H9 (cell line): ENCODE measurements at regions not wholly inside any gene's neighbourhood (a gene's known extent, or its start where the extent isn't known, plus 50 kb on each side); places are given as distances from the start of the nearest gene placed in this dataset.

Experiments used
- DNase-seq: peaks from one replicate; pipeline ENCODE4 v3.0.0-alpha.2; 2017
- H2AFZ ChIP-seq: one replicate; pipeline ENCODE4 v1.6.1; 2013; ENCODE audit warnings: mild to moderate bottlenecking, low read length, control low read depth, moderate library complexity
- H2AK5ac ChIP-seq: 2 replicates; pipeline ENCODE4 v1.6.1; 2013; ENCODE audit warnings: low read length, control low read depth, mixed read lengths; ENCODE audit not compliant: insufficient read length
- H2BK120ac ChIP-seq: one replicate; pipeline ENCODE4 v1.6.1; 2013; ENCODE audit warnings: low read depth, mild to moderate bottlenecking, low read length, control low read depth, inconsistent platforms; ENCODE audit not compliant: poor library complexity, severe bottlenecking
- H2BK12ac ChIP-seq: 2 replicates; pipeline ENCODE4 v1.6.1; 2013; ENCODE audit warnings: low read length, control low read depth, mixed read lengths, low read depth; ENCODE audit not compliant: insufficient read length
- H2BK15ac ChIP-seq: 2 replicates; pipeline ENCODE4 v1.6.1; 2013; ENCODE audit warnings: low read depth, low read length, control low read depth
- H2BK20ac ChIP-seq: one replicate; pipeline ENCODE4 v1.6.1; 2013; ENCODE audit warnings: low read depth, mild to moderate bottlenecking, low read length, control low read depth, inconsistent platforms; ENCODE audit not compliant: poor library complexity, severe bottlenecking
- H2BK5ac ChIP-seq: 2 replicates; pipeline ENCODE4 v1.6.1; 2013; ENCODE audit warnings: low read length, control low read depth, mixed read lengths; ENCODE audit not compliant: insufficient read length
- H3K14ac ChIP-seq: 2 replicates; pipeline ENCODE4 v1.6.1; 2013; ENCODE audit warnings: low read length, control low read depth; ENCODE audit not compliant: insufficient read depth
- H3K18ac ChIP-seq: 2 replicates; pipeline ENCODE4 v1.6.1; 2013; ENCODE audit warnings: low read depth, mild to moderate bottlenecking, mixed read lengths, low read length, control low read depth; ENCODE audit not compliant: insufficient read length
- H3K23ac ChIP-seq: 2 replicates; pipeline ENCODE4 v1.6.1; 2013; ENCODE audit warnings: low read length, control low read depth, mixed read lengths, low read depth; ENCODE audit not compliant: insufficient read length
- H3K23me2 ChIP-seq: 2 replicates; pipeline ENCODE4 v1.6.1; 2013; ENCODE audit warnings: low read depth, mild to moderate bottlenecking, mixed read lengths, low read length, control low read depth; ENCODE audit not compliant: insufficient read length, poor library complexity, severe bottlenecking
- H3K27ac ChIP-seq: 2 replicates; pipeline ENCODE4 v1.5.1; 2013; ENCODE audit warnings: low read length, control low read depth, mixed read lengths, low read depth; ENCODE audit not compliant: insufficient read length
- H3K27me3 ChIP-seq: 2 replicates; pipeline ENCODE4 v1.6.1; 2013; ENCODE audit warnings: low read length, control low read depth, inconsistent platforms; ENCODE audit not compliant: insufficient read depth
- H3K4ac ChIP-seq: 2 replicates; pipeline ENCODE4 v1.6.1; 2013; ENCODE audit warnings: low read depth, mild to moderate bottlenecking, control low read depth, inconsistent platforms, low read length, moderate library complexity
- H3K4me1 ChIP-seq: 2 replicates; pipeline ENCODE4 v1.6.1; 2013; ENCODE audit warnings: low read length, control low read depth, inconsistent platforms; ENCODE audit not compliant: insufficient read depth
- H3K4me2 ChIP-seq: 2 replicates; pipeline ENCODE4 v1.6.1; 2013; ENCODE audit warnings: low read length, control low read depth, mixed read lengths; ENCODE audit not compliant: insufficient read length, insufficient read depth
- H3K56ac ChIP-seq: 2 replicates; pipeline ENCODE4 v1.6.1; 2013; ENCODE audit warnings: low read depth, mild to moderate bottlenecking, mixed read lengths, low read length, control low read depth; ENCODE audit not compliant: insufficient read length
- H3K79me1 ChIP-seq: 2 replicates; pipeline ENCODE4 v1.6.1; 2013; ENCODE audit warnings: low read depth, mild to moderate bottlenecking, moderate library complexity, low read length, control low read depth, inconsistent platforms; ENCODE audit not compliant: insufficient read depth, poor library complexity, severe bottlenecking
- H3K79me2 ChIP-seq: 2 replicates; pipeline ENCODE4 v1.6.1; 2013; ENCODE audit warnings: low read length, control low read depth, inconsistent platforms; ENCODE audit not compliant: insufficient read depth
- H3K9ac ChIP-seq: 2 replicates; pipeline ENCODE4 v1.6.1; 2013; ENCODE audit warnings: low read length, control low read depth, mixed read lengths; ENCODE audit not compliant: insufficient read length; ENCODE audit errors: extremely low read depth
- H3K9me3 ChIP-seq: one replicate; pipeline ENCODE4 v1.6.1; 2013; ENCODE audit warnings: low read depth, low read length, inconsistent platforms; ENCODE audit not compliant: control insufficient read depth
- H3T11ph ChIP-seq: one replicate; pipeline ENCODE4 v1.6.1; 2013; ENCODE audit warnings: mild to moderate bottlenecking, low read length, control low read depth, inconsistent platforms
- H4K20me1 ChIP-seq: one replicate; pipeline ENCODE4 v1.6.1; 2013; ENCODE audit not compliant: control insufficient read depth, insufficient read length, insufficient read depth
- H4K5ac ChIP-seq: 2 replicates; pipeline ENCODE4 v1.6.1; 2013; ENCODE audit warnings: low read depth, mild to moderate bottlenecking, mixed read lengths, low read length, control low read depth; ENCODE audit not compliant: insufficient read length
- H4K8ac ChIP-seq: replicated peaks from 2 replicates; pipeline ENCODE4 v1.6.1; 2013; ENCODE audit warnings: low read length, control low read depth, mixed read lengths, low read depth; ENCODE audit not compliant: insufficient read length
- H4K91ac ChIP-seq: 2 replicates; pipeline ENCODE4 v1.6.1; 2013; ENCODE audit warnings: low read depth, mild to moderate bottlenecking, moderate library complexity, mixed read lengths, low read length, control low read depth; ENCODE audit not compliant: insufficient read length
- H3K27ac Mint-ChIP-seq, 3 experiments: 2 replicates in 2 of 3; 3 replicates in 1 of 3; pipeline ENCODE4 v1.8.0; 2020 to 2021; ENCODE audit warnings: mixed read lengths in 3 of 3, mild to moderate bottlenecking in 1 of 3, moderate library complexity in 1 of 3
- H3K27me3 Mint-ChIP-seq: 2 replicates; pipeline ENCODE4 v1.8.0; 2021; ENCODE audit warnings: low read depth, mild to moderate bottlenecking, moderate library complexity, mixed read lengths
- H3K36me3 Mint-ChIP-seq, 3 experiments: 2 replicates in 2 of 3; 3 replicates in 1 of 3; pipeline ENCODE4 v1.8.0; 2020 to 2021; ENCODE audit warnings: low read depth in 3 of 3, mixed read lengths in 3 of 3; ENCODE audit not compliant: insufficient read depth in 1 of 3
- H3K4me1 Mint-ChIP-seq, 2 experiments: 2 replicates each; pipeline ENCODE4 v1.8.0; 2020; ENCODE audit warnings: mixed read lengths in 2 of 2
- H3K4me3 Mint-ChIP-seq, 2 experiments: 2 replicates in 1 of 2; 3 replicates in 1 of 2; pipeline ENCODE4 v1.8.0; 2020 to 2021; ENCODE audit warnings: mild to moderate bottlenecking in 2 of 2, mixed read lengths in 2 of 2, moderate library complexity in 1 of 2
- H3K9me3 Mint-ChIP-seq, 2 experiments: 2 replicates in 1 of 2; 3 replicates in 1 of 2; pipeline ENCODE4 v1.8.0; 2020; ENCODE audit warnings: mild to moderate bottlenecking in 2 of 2, mixed read lengths in 2 of 2, moderate library complexity in 1 of 2
- CTCF ChIP-seq: fragments of 200-600 bp; sonication (generic); conservative IDR thresholded peaks from 3 replicates; pipeline ENCODE4 v1.8.0; 2021; ENCODE audit warnings: antibody characterized with exemption, mild to moderate bottlenecking
- WGBS: extraction: QIAGEN DNeasy Blood & Tissue Kit; methylation state at CpG from one replicate; pipeline ENCODE4 v1.1.7; 2013; ENCODE audit warnings: missing lambda C conversion rate, low lambda C conversion rate, mixed read lengths; ENCODE audit not compliant: insufficient read length; ENCODE audit errors: extremely low coverage; 5-methylcytosine and 5-hydroxymethylcytosine counted together

- Histone ChIP-seq H4K20me1 (no peaks in the 10 kb centered on the region), H4K91ac (no peak overlapping the region), H3K23me2 (no peaks in the 10 kb centered on the region), H3K27ac (no peak overlapping the region), H4K8ac (no peak overlapping the region), H2BK15ac (no peak overlapping the region), H2BK120ac (no peak overlapping the region), H3K79me1 (no peaks in the 10 kb centered on the region), H3K56ac (no peak overlapping the region), H3K4me1 (no peaks in the 10 kb centered on the region; the same call in 1 of the 2 replicates), H3K9me3 (no peaks in the 10 kb centered on the region), H3K14ac (no peak overlapping the region), H3T11ph (no peak overlapping the region), H2AFZ (no peak overlapping the region), H3K23ac (no peak overlapping the region), H3K27me3 (no peaks in the 10 kb centered on the region), H4K5ac (no peak overlapping the region), H2BK5ac (no peak overlapping the region), H3K79me2 (no peaks in the 10 kb centered on the region), H3K9ac (no peak overlapping the region), H2BK20ac (no peak overlapping the region), H2AK5ac (no peak overlapping the region), H2BK12ac (no peak overlapping the region), H3K18ac (no peak overlapping the region), H3K4ac (no peak overlapping the region), H3K4me2 (no peak overlapping the region)
- H3K4me3 Mint-ChIP-seq, result no peak overlapping the region
- WGBS, result no CpG with 5 or more reads among the region's 2 CpGs
- no peaks in the 10 kb centered on the region for H3K9me3 Mint-ChIP-seq
- H3K36me3 Mint-ChIP-seq, result no peaks in the 10 kb centered on the region
- no peak for TF ChIP-seq CTCF
- H3K27ac Mint-ChIP-seq, result no peak overlapping the region
- DNase-seq, result no peak
- peaks cover 17 to 39% of the 10 kb centered on the region in 2 experiments for H3K4me1 Mint-ChIP-seq
- H3K27me3 Mint-ChIP-seq, result no peaks in the 10 kb centered on the region
These were observed 138.5 kb downstream of the KLF12 start for GRCh38 chr13:73995736-73996135.
